Astrocyte (in vitro differentiated cells and primary cell): ENCODE measurements at regions not wholly inside any gene's neighbourhood (a gene's known extent, or its start where the extent isn't known, plus 50 kb on each side); places are given as distances from the start of the nearest gene placed in this dataset.

ENCODE experiments used
- DNase-seq: peaks from one replicate; pipeline ENCODE4 v3.0.0-alpha.2; 2010; ENCODE audit warnings: low read depth
- FAIRE-seq: peaks from 2 replicates; lab custom pipeline; 2011; peaks lifted over from hg19 to GRCh38; lab: Jason Lieb, UNC
- H2AFZ ChIP-seq: 2 replicates; pipeline ENCODE4 v1.6.0; 2012; ENCODE audit warnings: low read depth, low read length, inconsistent platforms
- H3K27ac ChIP-seq: 2 replicates; pipeline ENCODE4 v1.5.1; 2011; ENCODE audit warnings: low read depth, low read length, inconsistent platforms
- H3K27me3 ChIP-seq: 2 replicates; pipeline ENCODE4 v1.6.0; 2011; ENCODE audit warnings: low read length, inconsistent platforms; ENCODE audit not compliant: insufficient read depth
- H3K36me3 ChIP-seq: 2 replicates; pipeline ENCODE4 v1.5.1; 2011; ENCODE audit warnings: low read length, inconsistent platforms; ENCODE audit not compliant: insufficient read depth
- H3K4me1 ChIP-seq: 2 replicates; pipeline ENCODE4 v1.5.1; 2011; ENCODE audit warnings: low read length, inconsistent platforms; ENCODE audit not compliant: insufficient read depth
- H3K4me2 ChIP-seq: 2 replicates; pipeline ENCODE4 v1.6.0; 2012; ENCODE audit warnings: low read length, inconsistent platforms
- H3K4me3 ChIP-seq: 2 replicates; pipeline ENCODE4 v1.5.1; 2011; ENCODE audit warnings: low read depth, mild to moderate bottlenecking, low read length, inconsistent platforms; ENCODE audit not compliant: insufficient read depth
- H3K79me2 ChIP-seq: 2 replicates; pipeline ENCODE4 v1.6.0; 2012; ENCODE audit warnings: mild to moderate bottlenecking, low read length, inconsistent platforms; ENCODE audit not compliant: insufficient read depth
- H3K9ac ChIP-seq: 2 replicates; pipeline ENCODE4 v1.6.0; 2012; ENCODE audit warnings: mild to moderate bottlenecking, low read length, inconsistent platforms
- H3K9me3 ChIP-seq: 2 replicates; pipeline ENCODE4 v1.5.1; 2012; ENCODE audit warnings: low read depth, mild to moderate bottlenecking, low read length, inconsistent platforms; ENCODE audit not compliant: insufficient read depth
- H4K20me1 ChIP-seq: 2 replicates; pipeline ENCODE4 v1.6.0; 2012; ENCODE audit warnings: low read length, inconsistent platforms; ENCODE audit not compliant: insufficient read depth
- H3K27ac Mint-ChIP-seq: one replicate; pipeline ENCODE4 v1.8.0; 2021; ENCODE audit warnings: mild to moderate bottlenecking, mixed read lengths; ENCODE audit not compliant: unreplicated experiment
- H3K27me3 Mint-ChIP-seq: one replicate; pipeline ENCODE4 v1.8.0; 2021; ENCODE audit warnings: low read depth, mixed read lengths; ENCODE audit not compliant: unreplicated experiment
- H3K36me3 Mint-ChIP-seq: one replicate; pipeline ENCODE4 v1.8.0; 2021; ENCODE audit warnings: low read depth, mixed read lengths; ENCODE audit not compliant: unreplicated experiment
- H3K4me1 Mint-ChIP-seq: one replicate; pipeline ENCODE4 v1.8.0; 2021; ENCODE audit warnings: low read depth, mixed read lengths; ENCODE audit not compliant: unreplicated experiment
- H3K4me3 Mint-ChIP-seq: one replicate; pipeline ENCODE4 v1.8.0; 2021; ENCODE audit warnings: mild to moderate bottlenecking, moderate library complexity, mixed read lengths; ENCODE audit not compliant: unreplicated experiment
- H3K9me3 Mint-ChIP-seq: one replicate; pipeline ENCODE4 v1.8.0; 2021; ENCODE audit warnings: mild to moderate bottlenecking, mixed read lengths; ENCODE audit not compliant: unreplicated experiment
- EZH2 ChIP-seq: IDR thresholded peaks from 2 replicates; pipeline ENCODE4 v1.6.1; 2012; ENCODE audit warnings: mild to moderate bottlenecking, low read length, inconsistent platforms; ENCODE audit not compliant: insufficient read depth
- TF ChIP-seq, protein P1 (sequence below): IDR thresholded peaks from 2 replicates; pipeline ENCODE4 v1.5.1; 2011; ENCODE audit warnings: low read depth, mild to moderate bottlenecking, inconsistent platforms, low read length, moderate library complexity; ENCODE audit not compliant: insufficient read depth

DNA sequence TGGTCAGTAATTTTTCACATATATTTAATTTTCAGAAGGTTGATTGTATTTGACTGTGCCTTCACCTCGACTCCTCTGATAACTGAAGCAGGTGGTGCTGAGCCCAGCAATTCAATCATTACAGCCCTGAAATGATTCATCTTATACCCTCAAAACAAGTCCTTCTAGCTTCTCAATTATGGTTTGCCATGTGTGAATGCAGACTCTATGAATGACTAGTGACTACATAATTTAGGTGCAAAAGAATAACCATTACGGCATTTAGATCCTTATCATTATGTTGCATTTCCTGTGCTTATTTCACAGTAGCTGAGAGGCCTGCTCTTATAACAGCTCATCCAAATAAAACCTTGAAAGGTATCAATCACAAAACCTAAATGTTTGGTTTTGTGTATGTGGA is 54.0 kb upstream of the COL11A1 start:
- no peaks in the 10 kb centered on the region for H3K27me3 Mint-ChIP-seq
- Histone ChIP-seq H3K79me2 (no peaks in the 10 kb centered on the region), H3K9me3 (no peaks in the 10 kb centered on the region), H3K9ac (no peak overlapping the region), H3K27ac (no peak overlapping the region), H3K4me3 (no peak overlapping the region), H3K27me3 (no peaks in the 10 kb centered on the region), H3K4me2 (no peak overlapping the region), H4K20me1 (no peaks in the 10 kb centered on the region), H3K36me3 (no peaks in the 10 kb centered on the region), H2AFZ (no peak overlapping the region), H3K4me1 (no peaks in the 10 kb centered on the region)
- peaks cover 4% of the 10 kb centered on the region for H3K36me3 Mint-ChIP-seq
- TF ChIP-seq EZH2 = no peak
- TF ChIP-seq, protein P1, sequence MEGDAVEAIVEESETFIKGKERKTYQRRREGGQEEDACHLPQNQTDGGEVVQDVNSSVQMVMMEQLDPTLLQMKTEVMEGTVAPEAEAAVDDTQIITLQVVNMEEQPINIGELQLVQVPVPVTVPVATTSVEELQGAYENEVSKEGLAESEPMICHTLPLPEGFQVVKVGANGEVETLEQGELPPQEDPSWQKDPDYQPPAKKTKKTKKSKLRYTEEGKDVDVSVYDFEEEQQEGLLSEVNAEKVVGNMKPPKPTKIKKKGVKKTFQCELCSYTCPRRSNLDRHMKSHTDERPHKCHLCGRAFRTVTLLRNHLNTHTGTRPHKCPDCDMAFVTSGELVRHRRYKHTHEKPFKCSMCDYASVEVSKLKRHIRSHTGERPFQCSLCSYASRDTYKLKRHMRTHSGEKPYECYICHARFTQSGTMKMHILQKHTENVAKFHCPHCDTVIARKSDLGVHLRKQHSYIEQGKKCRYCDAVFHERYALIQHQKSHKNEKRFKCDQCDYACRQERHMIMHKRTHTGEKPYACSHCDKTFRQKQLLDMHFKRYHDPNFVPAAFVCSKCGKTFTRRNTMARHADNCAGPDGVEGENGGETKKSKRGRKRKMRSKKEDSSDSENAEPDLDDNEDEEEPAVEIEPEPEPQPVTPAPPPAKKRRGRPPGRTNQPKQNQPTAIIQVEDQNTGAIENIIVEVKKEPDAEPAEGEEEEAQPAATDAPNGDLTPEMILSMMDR = no peak
- no peak for FAIRE-seq
- no peak overlapping the region for H3K4me3 Mint-ChIP-seq
- peaks cover 17% of the 10 kb centered on the region for H3K4me1 Mint-ChIP-seq
- no peak for DNase-seq
- H3K27ac Mint-ChIP-seq = no peak overlapping the region
- peaks cover 9% of the 10 kb centered on the region for H3K9me3 Mint-ChIP-seq

DNA sequence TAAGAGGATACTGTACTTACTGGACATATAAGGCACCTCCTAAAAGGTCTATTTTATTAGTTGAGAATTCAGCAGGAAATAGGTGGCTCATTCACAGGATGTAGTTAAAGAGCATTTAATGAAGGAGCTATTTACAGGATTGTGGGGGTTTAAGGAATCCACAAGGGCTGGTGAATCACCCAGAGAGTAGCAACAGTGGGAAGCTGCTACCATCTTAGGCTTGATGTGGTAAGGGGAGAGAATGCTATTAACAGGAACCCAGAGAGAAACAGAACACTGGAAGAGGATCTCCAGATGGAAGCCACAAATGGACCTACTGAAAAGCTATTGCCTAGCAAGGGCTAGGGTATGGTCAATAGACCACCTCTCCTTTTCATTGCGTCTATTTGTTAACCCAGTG is 52.0 kb upstream of the COL11A1 start:
- Histone ChIP-seq H3K9ac (no peak overlapping the region), H3K27me3 (no peaks in the 10 kb centered on the region), H3K79me2 (no peaks in the 10 kb centered on the region), H3K27ac (no peak overlapping the region), H3K36me3 (no peaks in the 10 kb centered on the region), H3K9me3 (no peaks in the 10 kb centered on the region), H3K4me1 (no peaks in the 10 kb centered on the region), H3K4me2 (peak overlapping the region; percentile 49), H2AFZ (no peak overlapping the region), H4K20me1 (no peaks in the 10 kb centered on the region), H3K4me3 (no peak overlapping the region)
- H3K4me1 Mint-ChIP-seq = peaks cover 27% of the 10 kb centered on the region
- no peak for TF ChIP-seq EZH2
- TF ChIP-seq, protein P1 = no peak
- H3K36me3 Mint-ChIP-seq = peaks cover 3% of the 10 kb centered on the region
- peaks cover 2% of the 10 kb centered on the region for H3K9me3 Mint-ChIP-seq
- DNase-seq (peak; percentile 56), FAIRE-seq (no peak)
- H3K4me3 Mint-ChIP-seq = peak overlapping the region; percentile 84
- H3K27me3 Mint-ChIP-seq = no peaks in the 10 kb centered on the region
- H3K27ac Mint-ChIP-seq = peak overlapping the region; percentile 87
